ENCODE measurements at regions not wholly inside any gene's neighbourhood (a gene's known extent, or its start where the extent isn't known, plus 50 kb on each side); places are given as distances from the start of the nearest gene placed in this dataset.

DNA sequence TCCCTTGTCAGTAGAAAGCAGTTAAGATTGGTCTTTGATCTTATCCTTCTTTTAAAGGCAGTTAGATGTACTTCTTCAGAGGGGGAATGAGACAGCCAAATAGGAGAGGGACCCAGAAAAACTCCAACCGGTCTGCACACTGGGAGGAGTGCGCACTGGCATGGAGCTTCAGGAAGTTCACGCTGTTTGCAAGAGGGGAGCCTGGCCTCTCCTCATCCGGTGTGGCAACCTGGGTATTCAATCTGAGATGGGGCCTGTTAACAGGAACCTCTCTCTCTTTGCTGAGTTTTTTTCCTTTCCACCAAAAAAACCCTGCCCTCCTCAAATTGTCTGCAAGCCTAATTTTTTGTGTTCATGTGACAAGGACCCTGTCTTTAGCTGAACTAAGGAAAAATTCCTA lies 162.5 kb upstream of the OLIG3 start:
- TF ChIP-seq, protein P1, sequence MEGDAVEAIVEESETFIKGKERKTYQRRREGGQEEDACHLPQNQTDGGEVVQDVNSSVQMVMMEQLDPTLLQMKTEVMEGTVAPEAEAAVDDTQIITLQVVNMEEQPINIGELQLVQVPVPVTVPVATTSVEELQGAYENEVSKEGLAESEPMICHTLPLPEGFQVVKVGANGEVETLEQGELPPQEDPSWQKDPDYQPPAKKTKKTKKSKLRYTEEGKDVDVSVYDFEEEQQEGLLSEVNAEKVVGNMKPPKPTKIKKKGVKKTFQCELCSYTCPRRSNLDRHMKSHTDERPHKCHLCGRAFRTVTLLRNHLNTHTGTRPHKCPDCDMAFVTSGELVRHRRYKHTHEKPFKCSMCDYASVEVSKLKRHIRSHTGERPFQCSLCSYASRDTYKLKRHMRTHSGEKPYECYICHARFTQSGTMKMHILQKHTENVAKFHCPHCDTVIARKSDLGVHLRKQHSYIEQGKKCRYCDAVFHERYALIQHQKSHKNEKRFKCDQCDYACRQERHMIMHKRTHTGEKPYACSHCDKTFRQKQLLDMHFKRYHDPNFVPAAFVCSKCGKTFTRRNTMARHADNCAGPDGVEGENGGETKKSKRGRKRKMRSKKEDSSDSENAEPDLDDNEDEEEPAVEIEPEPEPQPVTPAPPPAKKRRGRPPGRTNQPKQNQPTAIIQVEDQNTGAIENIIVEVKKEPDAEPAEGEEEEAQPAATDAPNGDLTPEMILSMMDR (IDR thresholded peaks at IDR 0.05), result no peak
- no peak for TF ChIP-seq POLR2A (IDR thresholded peaks at IDR 0.05)

All from lower leg skin (tissue), 3 donors.